ENCODE measurements at regions not wholly inside any gene's neighbourhood (a gene's known extent, or its start where the extent isn't known, plus 50 kb on each side); places are given as distances from the start of the nearest gene placed in this dataset.
"Not testable (repeated sequence)": the region's sequence is repeated elsewhere in the genome, so short reads cannot be mapped to it uniquely, and the experiment has no call there.

GRCh38 chr18:43780782-43781340 lies 503.6 kb upstream of the SYT4 start:
- intact Hi-C loops (cut with micrococcal nuclease), result no loop called here
- H3K4me1 ChIP-seq (ENCODE audit: insufficient read depth, low read length), result no peaks in the 10 kb centered on the region
- H3K9me3 ChIP-seq (ENCODE audit: control insufficient read depth in 1 of 2, low read length in 2 of 2), result no peaks in the 10 kb centered on the region
- H3K36me3 ChIP-seq (ENCODE audit: insufficient read depth, low read length), result no peaks in the 10 kb centered on the region
- Mint-ChIP-seq H3K4me1 (no peaks in the 10 kb centered on the region), H3K27me3 (no peaks in the 10 kb centered on the region), H3K9me3 (peaks cover 0 to 16% (median 5%) of the 10 kb centered on the region in 8 donors), H3K36me3 (no peaks in the 10 kb centered on the region), H3K4me3 (no peak overlapping the region), H3K27ac (no peak overlapping the region)
- CTCF ChIA-PET (ENCODE audit: partially characterized antibody), result no interaction called here
- POLR2A ChIA-PET (ENCODE audit: partially characterized antibody), result no interaction called here
- H3K27ac ChIP-seq (ENCODE audit: low read depth, low read length), result no peak overlapping the region
- DNase-seq, result no peak
- no peak overlapping the region for H3K4me3 ChIP-seq (ENCODE audit: low read length in 2 of 2)
- no peaks in the 10 kb centered on the region for H3K27me3 ChIP-seq (ENCODE audit: insufficient read depth, low read length)

GRCh38 chr18:43785158-43785557 lies 507.9 kb upstream of the SYT4 start:
- H3K27ac ChIP-seq (ENCODE audit: low read depth, low read length), result no peak overlapping the region
- Mint-ChIP-seq H3K4me1 (no peaks in the 10 kb centered on the region), H3K36me3 (no peaks in the 10 kb centered on the region), H3K27me3 (no peaks in the 10 kb centered on the region), H3K4me3 (no peak overlapping the region), H3K9me3 (peaks cover 0 to 24% (median 7%) of the 10 kb centered on the region in 8 donors), H3K27ac (no peak overlapping the region)
- POLR2A ChIA-PET (ENCODE audit: partially characterized antibody), result no interaction called here
- H3K4me3 ChIP-seq (ENCODE audit: low read length in 2 of 2), result no peak overlapping the region
- no peaks in the 10 kb centered on the region for H3K36me3 ChIP-seq (ENCODE audit: insufficient read depth, low read length)
- intact Hi-C loops (cut with micrococcal nuclease), result no loop called here
- CTCF ChIA-PET (ENCODE audit: partially characterized antibody), result no interaction called here
- no peaks in the 10 kb centered on the region for H3K4me1 ChIP-seq (ENCODE audit: insufficient read depth, low read length)
- no peak for DNase-seq
- H3K27me3 ChIP-seq (ENCODE audit: insufficient read depth, low read length), result no peaks in the 10 kb centered on the region
- no peaks in the 10 kb centered on the region for H3K9me3 ChIP-seq (ENCODE audit: control insufficient read depth in 1 of 2, low read length in 2 of 2)

- H3K4me3 ChIP-seq (ENCODE audit: low read length in 2 of 2), result no peak overlapping the region
- intact Hi-C loops (cut with micrococcal nuclease), result no loop called here
- H3K9me3 ChIP-seq (ENCODE audit: control insufficient read depth in 1 of 2, low read length in 2 of 2), result no peaks in the 10 kb centered on the region
- no peak overlapping the region for H3K27ac Mint-ChIP-seq
- H3K4me1 Mint-ChIP-seq, result no peaks in the 10 kb centered on the region
- H3K9me3 Mint-ChIP-seq, result peaks cover 0 to 28% (median 8%) of the 10 kb centered on the region in 8 donors
- POLR2A ChIA-PET (ENCODE audit: partially characterized antibody), result no interaction called here
- no peaks in the 10 kb centered on the region for H3K27me3 Mint-ChIP-seq
- no peaks in the 10 kb centered on the region for H3K4me1 ChIP-seq (ENCODE audit: insufficient read depth, low read length)
- CTCF ChIA-PET (ENCODE audit: partially characterized antibody), result no interaction called here
- DNase-seq, result no peak
- H3K36me3 ChIP-seq (ENCODE audit: insufficient read depth, low read length), result no peaks in the 10 kb centered on the region
- H3K27me3 ChIP-seq (ENCODE audit: insufficient read depth, low read length), result no peaks in the 10 kb centered on the region
- no peak overlapping the region for H3K4me3 Mint-ChIP-seq
- H3K36me3 Mint-ChIP-seq, result no peaks in the 10 kb centered on the region
- H3K27ac ChIP-seq (ENCODE audit: low read depth, low read length), result no peak overlapping the region
These were observed 509.6 kb upstream of the SYT4 start for GRCh38 chr18:43786893-43787292.

GRCh38 chr18:43787721-43788120 lies 510.4 kb upstream of the SYT4 start:
- H3K27me3 Mint-ChIP-seq; H3K27ac ChIP-seq (ENCODE audit: low read depth, low read length); H3K27ac Mint-ChIP-seq; intact Hi-C loops (cut with micrococcal nuclease); H3K4me1 Mint-ChIP-seq; CTCF ChIA-PET (ENCODE audit: partially characterized antibody); H3K4me3 Mint-ChIP-seq; H3K4me1 ChIP-seq (ENCODE audit: insufficient read depth, low read length); H3K36me3 ChIP-seq (ENCODE audit: insufficient read depth, low read length); H3K9me3 ChIP-seq (ENCODE audit: control insufficient read depth in 1 of 2, low read length in 2 of 2); H3K36me3 Mint-ChIP-seq; H3K27me3 ChIP-seq (ENCODE audit: insufficient read depth, low read length); POLR2A ChIA-PET (ENCODE audit: partially characterized antibody); DNase-seq; H3K4me3 ChIP-seq (ENCODE audit: low read length in 2 of 2): not testable (repeated sequence)
- H3K9me3 Mint-ChIP-seq, result peaks cover 0 to 24% (median 5%) of the 10 kb centered on the region in 8 donors

GRCh38 chr18:43789234-43790000 lies 512.1 kb upstream of the SYT4 start:
- no peaks in the 10 kb centered on the region for H3K4me1 ChIP-seq (ENCODE audit: insufficient read depth, low read length)
- H3K27me3 ChIP-seq (ENCODE audit: insufficient read depth, low read length), result no peaks in the 10 kb centered on the region
- no peaks in the 10 kb centered on the region for H3K27me3 Mint-ChIP-seq
- no peak overlapping the region for H3K27ac ChIP-seq (ENCODE audit: low read depth, low read length)
- CTCF ChIA-PET (ENCODE audit: partially characterized antibody), result no interaction called here
- H3K9me3 ChIP-seq (ENCODE audit: control insufficient read depth in 1 of 2, low read length in 2 of 2), result no peaks in the 10 kb centered on the region
- no peak overlapping the region for H3K4me3 Mint-ChIP-seq
- no peaks in the 10 kb centered on the region for H3K4me1 Mint-ChIP-seq
- intact Hi-C loops (cut with micrococcal nuclease), result no loop called here
- H3K4me3 ChIP-seq (ENCODE audit: low read length in 2 of 2), result no peak overlapping the region
- H3K36me3 Mint-ChIP-seq, result no peaks in the 10 kb centered on the region
- no peak for DNase-seq
- no peak overlapping the region for H3K27ac Mint-ChIP-seq
- H3K9me3 Mint-ChIP-seq, result peaks cover 0 to 19% (median 7%) of the 10 kb centered on the region in 8 donors
- H3K36me3 ChIP-seq (ENCODE audit: insufficient read depth, low read length), result no peaks in the 10 kb centered on the region
- POLR2A ChIA-PET (ENCODE audit: partially characterized antibody), result no interaction called here

GRCh38 chr18:43793910-43794309 lies 516.6 kb upstream of the SYT4 start:
- Mint-ChIP-seq H3K36me3 (no peaks in the 10 kb centered on the region), H3K4me1 (no peaks in the 10 kb centered on the region), H3K4me3 (no peak overlapping the region), H3K27ac (no peak overlapping the region), H3K27me3 (no peaks in the 10 kb centered on the region), H3K9me3 (peaks cover 0 to 11% (median 4%) of the 10 kb centered on the region in 8 donors)
- Histone ChIP-seq H3K27ac (ENCODE audit: low read depth, low read length) (no peak overlapping the region), H3K36me3 (ENCODE audit: insufficient read depth, low read length) (no peaks in the 10 kb centered on the region), H3K4me1 (ENCODE audit: insufficient read depth, low read length) (no peaks in the 10 kb centered on the region), H3K4me3 (ENCODE audit: low read length in 2 of 2) (no peak overlapping the region), H3K27me3 (ENCODE audit: insufficient read depth, low read length) (no peaks in the 10 kb centered on the region), H3K9me3 (ENCODE audit: control insufficient read depth in 1 of 2, low read length in 2 of 2) (no peaks in the 10 kb centered on the region)
- ChIA-PET CTCF (ENCODE audit: partially characterized antibody) (no interaction called here), POLR2A (ENCODE audit: partially characterized antibody) (no interaction called here)
- intact Hi-C loops (cut with micrococcal nuclease), result no loop called here
- DNase-seq, result no peak

- Histone ChIP-seq H3K4me3 (ENCODE audit: low read length in 2 of 2) (no peak overlapping the region), H3K9me3 (ENCODE audit: control insufficient read depth in 1 of 2, low read length in 2 of 2) (no peaks in the 10 kb centered on the region), H3K27me3 (ENCODE audit: insufficient read depth, low read length) (no peaks in the 10 kb centered on the region), H3K4me1 (ENCODE audit: insufficient read depth, low read length) (no peaks in the 10 kb centered on the region), H3K36me3 (ENCODE audit: insufficient read depth, low read length) (no peaks in the 10 kb centered on the region), H3K27ac (ENCODE audit: low read depth, low read length) (no peak overlapping the region)
- Mint-ChIP-seq H3K4me1 (no peaks in the 10 kb centered on the region), H3K4me3 (no peak overlapping the region), H3K36me3 (no peaks in the 10 kb centered on the region), H3K27me3 (no peaks in the 10 kb centered on the region), H3K27ac (no peak overlapping the region), H3K9me3 (peaks cover 0 to 7% (median 4%) of the 10 kb centered on the region in 8 donors)
- ChIA-PET CTCF (ENCODE audit: partially characterized antibody) (no interaction called here), POLR2A (ENCODE audit: partially characterized antibody) (no interaction called here)
- intact Hi-C loops (cut with micrococcal nuclease), result no loop called here
- no peak for DNase-seq
These were observed 517.1 kb upstream of the SYT4 start for GRCh38 chr18:43794363-43794762.

Measured in CD4-positive, alpha-beta memory T cell (primary cell).